WTC11 (cell line): ENCODE measurements at regions not wholly inside any gene's neighbourhood (a gene's known extent, or its start where the extent isn't known, plus 50 kb on each side); places are given as distances from the start of the nearest gene placed in this dataset.

Experiments used
- ATF2 ChIP-seq: sonication (generic); formaldehyde crosslinking; IDR thresholded peaks from 2 replicates; pipeline ENCODE4 v1.8.1; 2022; ENCODE audit warnings: low read depth, missing genetic modification reagents, borderline replicate concordance
- GABPB1 ChIP-seq: sonication (generic); formaldehyde crosslinking; IDR thresholded peaks from 2 replicates; pipeline ENCODE4 v1.8.1; 2023; ENCODE audit warnings: mild to moderate bottlenecking, missing genetic modification reagents
- IRF1 ChIP-seq: sonication (generic); formaldehyde crosslinking; IDR thresholded peaks from 2 replicates; pipeline ENCODE4 v1.8.0; 2023; ENCODE audit warnings: missing genetic modification reagents
- JUN ChIP-seq: sonication (generic); formaldehyde crosslinking; IDR thresholded peaks from 2 replicates; pipeline ENCODE4 v1.8.0; 2023; ENCODE audit warnings: mild to moderate bottlenecking, missing genetic modification reagents
- KAT7 ChIP-seq: sonication (generic); formaldehyde crosslinking; IDR thresholded peaks from 2 replicates; pipeline ENCODE4 v1.8.1; 2023; ENCODE audit warnings: missing genetic modification reagents, mild to moderate bottlenecking, borderline replicate concordance
- MAX ChIP-seq: sonication (generic); formaldehyde crosslinking; IDR thresholded peaks from 2 replicates; pipeline ENCODE4 v1.8.0; 2022; ENCODE audit warnings: mild to moderate bottlenecking, missing genetic modification reagents
- MXD4 ChIP-seq: fragments of 250-450 bp; sonication (Bioruptor Pico); IDR thresholded peaks from 2 replicates; pipeline ENCODE4 v1.8.0; 2021; ENCODE audit warnings: mild to moderate bottlenecking, moderate library complexity, borderline replicate concordance
- NFE2L1 ChIP-seq: sonication (generic); formaldehyde crosslinking; IDR thresholded peaks from 2 replicates; pipeline ENCODE4 v1.8.1; 2023; ENCODE audit warnings: missing genetic modification reagents
- NR3C1 ChIP-seq: sonication (generic); formaldehyde crosslinking; conservative IDR thresholded peaks from 2 replicates; pipeline ENCODE4 v1.8.1; 2023; ENCODE audit warnings: low read depth, mild to moderate bottlenecking, missing genetic modification reagents
- RELA ChIP-seq: sonication (generic); formaldehyde crosslinking; IDR thresholded peaks from 2 replicates; pipeline ENCODE4 v1.8.1; 2022; ENCODE audit warnings: missing genetic modification reagents, mild to moderate bottlenecking, borderline replicate concordance
- SP1 ChIP-seq: sonication (generic); formaldehyde crosslinking; conservative IDR thresholded peaks from 2 replicates; pipeline ENCODE4 v1.8.1; 2022; ENCODE audit warnings: missing genetic modification reagents
- TP53 ChIP-seq: sonication (generic); formaldehyde crosslinking; IDR thresholded peaks from 2 replicates; pipeline ENCODE4 v1.8.1; 2023; ENCODE audit warnings: mild to moderate bottlenecking, missing genetic modification reagents
- USF1 ChIP-seq: sonication (generic); formaldehyde crosslinking; IDR thresholded peaks from 2 replicates; pipeline ENCODE4 v1.8.0; 2022; ENCODE audit warnings: mild to moderate bottlenecking, missing genetic modification reagents
- ZNF232 ChIP-seq: sonication (generic); formaldehyde crosslinking; IDR thresholded peaks from 2 replicates; pipeline ENCODE4 v1.8.0; 2022; ENCODE audit warnings: mild to moderate bottlenecking, missing genetic modification reagents
- ZNF396 ChIP-seq: fragments of 250-450 bp; sonication (Bioruptor Pico); IDR thresholded peaks from 2 replicates; pipeline ENCODE4 v1.8.0; 2021; ENCODE audit warnings: mild to moderate bottlenecking, moderate library complexity, borderline replicate concordance
- ZNF512 ChIP-seq: sonication (generic); formaldehyde crosslinking; IDR thresholded peaks from 2 replicates; pipeline ENCODE4 v1.8.1; 2022; ENCODE audit warnings: missing genetic modification reagents, borderline replicate concordance
- ZNF532 ChIP-seq: fragments of 250-450 bp; sonication (Bioruptor Pico); IDR thresholded peaks from 2 replicates; pipeline ENCODE4 v1.9.0; 2021; ENCODE audit warnings: mild to moderate bottlenecking, borderline replicate concordance
- TF ChIP-seq, protein P1 (sequence below): sonication (generic); formaldehyde crosslinking; IDR thresholded peaks from 2 replicates; pipeline ENCODE4 v1.8.1; 2023; ENCODE audit warnings: mild to moderate bottlenecking, moderate library complexity, missing genetic modification reagents
- TF ChIP-seq, protein P2 (sequence below): fragments of 250-450 bp; sonication (Bioruptor Pico); IDR thresholded peaks from 2 replicates; pipeline ENCODE4 v1.9.0; 2021; ENCODE audit warnings: mild to moderate bottlenecking
- TF ChIP-seq, protein P3 (sequence below): sonication (generic); formaldehyde crosslinking; conservative IDR thresholded peaks from 2 replicates; pipeline ENCODE4 v1.8.1; 2022; ENCODE audit warnings: mild to moderate bottlenecking, missing genetic modification reagents
- TF ChIP-seq, protein P4 (sequence below): fragments of 200-600 bp; IDR thresholded peaks from 2 replicates; pipeline ENCODE4 v1.8.0; 2022; ENCODE audit warnings: antibody characterized with exemption

- no peak for TF ChIP-seq ZNF532 (CRISPR knock-in tag)
- no peak for TF ChIP-seq ZNF232 (CRISPR knock-in tag)
- no peak for TF ChIP-seq NR3C1 (CRISPR knock-in tag)
- TF ChIP-seq TP53: no peak
- peak; percentile 72; the same call in 1 of the 2 replicates for TF ChIP-seq JUN (CRISPR knock-in tag)
- TF ChIP-seq, protein P1, sequence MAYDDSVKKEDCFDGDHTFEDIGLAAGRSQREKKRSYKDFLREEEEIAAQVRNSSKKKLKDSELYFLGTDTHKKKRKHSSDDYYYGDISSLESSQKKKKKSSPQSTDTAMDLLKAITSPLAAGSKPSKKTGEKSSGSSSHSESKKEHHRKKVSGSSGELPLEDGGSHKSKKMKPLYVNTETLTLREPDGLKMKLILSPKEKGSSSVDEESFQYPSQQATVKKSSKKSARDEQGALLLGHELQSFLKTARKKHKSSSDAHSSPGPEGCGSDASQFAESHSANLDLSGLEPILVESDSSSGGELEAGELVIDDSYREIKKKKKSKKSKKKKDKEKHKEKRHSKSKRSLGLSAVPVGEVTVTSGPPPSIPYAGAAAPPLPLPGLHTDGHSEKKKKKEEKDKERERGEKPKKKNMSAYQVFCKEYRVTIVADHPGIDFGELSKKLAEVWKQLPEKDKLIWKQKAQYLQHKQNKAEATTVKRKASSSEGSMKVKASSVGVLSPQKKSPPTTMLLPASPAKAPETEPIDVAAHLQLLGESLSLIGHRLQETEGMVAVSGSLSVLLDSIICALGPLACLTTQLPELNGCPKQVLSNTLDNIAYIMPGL (CRISPR knock-in tag): no peak
- TF ChIP-seq IRF1 (CRISPR knock-in tag): no peak
- TF ChIP-seq MAX (CRISPR knock-in tag): peak; percentile 50; the same call in 1 of the 2 replicates
- no peak for TF ChIP-seq KAT7
- TF ChIP-seq USF1 (CRISPR knock-in tag): peak; percentile 65; the same call in 1 of the 2 replicates
- TF ChIP-seq SP1 (CRISPR knock-in tag): peak; percentile 33; the same call in 1 of the 2 replicates
- 0 out of 2 replicates have a peak, but pooled peaks have one; percentile 47 for TF ChIP-seq ZNF512
- TF ChIP-seq ATF2 (CRISPR knock-in tag): no peak
- no peak for TF ChIP-seq GABPB1 (CRISPR knock-in tag)
- no peak for TF ChIP-seq RELA (CRISPR knock-in tag)
- peak; percentile 85 for TF ChIP-seq NFE2L1 (CRISPR knock-in tag)
- TF ChIP-seq MXD4 (CRISPR knock-in tag): no peak
- TF ChIP-seq, protein P2, sequence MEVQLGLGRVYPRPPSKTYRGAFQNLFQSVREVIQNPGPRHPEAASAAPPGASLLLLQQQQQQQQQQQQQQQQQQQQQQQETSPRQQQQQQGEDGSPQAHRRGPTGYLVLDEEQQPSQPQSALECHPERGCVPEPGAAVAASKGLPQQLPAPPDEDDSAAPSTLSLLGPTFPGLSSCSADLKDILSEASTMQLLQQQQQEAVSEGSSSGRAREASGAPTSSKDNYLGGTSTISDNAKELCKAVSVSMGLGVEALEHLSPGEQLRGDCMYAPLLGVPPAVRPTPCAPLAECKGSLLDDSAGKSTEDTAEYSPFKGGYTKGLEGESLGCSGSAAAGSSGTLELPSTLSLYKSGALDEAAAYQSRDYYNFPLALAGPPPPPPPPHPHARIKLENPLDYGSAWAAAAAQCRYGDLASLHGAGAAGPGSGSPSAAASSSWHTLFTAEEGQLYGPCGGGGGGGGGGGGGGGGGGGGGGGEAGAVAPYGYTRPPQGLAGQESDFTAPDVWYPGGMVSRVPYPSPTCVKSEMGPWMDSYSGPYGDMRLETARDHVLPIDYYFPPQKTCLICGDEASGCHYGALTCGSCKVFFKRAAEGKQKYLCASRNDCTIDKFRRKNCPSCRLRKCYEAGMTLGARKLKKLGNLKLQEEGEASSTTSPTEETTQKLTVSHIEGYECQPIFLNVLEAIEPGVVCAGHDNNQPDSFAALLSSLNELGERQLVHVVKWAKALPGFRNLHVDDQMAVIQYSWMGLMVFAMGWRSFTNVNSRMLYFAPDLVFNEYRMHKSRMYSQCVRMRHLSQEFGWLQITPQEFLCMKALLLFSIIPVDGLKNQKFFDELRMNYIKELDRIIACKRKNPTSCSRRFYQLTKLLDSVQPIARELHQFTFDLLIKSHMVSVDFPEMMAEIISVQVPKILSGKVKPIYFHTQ (CRISPR knock-in tag): no peak
- TF ChIP-seq, protein P3, sequence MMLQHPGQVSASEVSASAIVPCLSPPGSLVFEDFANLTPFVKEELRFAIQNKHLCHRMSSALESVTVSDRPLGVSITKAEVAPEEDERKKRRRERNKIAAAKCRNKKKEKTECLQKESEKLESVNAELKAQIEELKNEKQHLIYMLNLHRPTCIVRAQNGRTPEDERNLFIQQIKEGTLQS (CRISPR knock-in tag): no peak
- TF ChIP-seq, protein P4, sequence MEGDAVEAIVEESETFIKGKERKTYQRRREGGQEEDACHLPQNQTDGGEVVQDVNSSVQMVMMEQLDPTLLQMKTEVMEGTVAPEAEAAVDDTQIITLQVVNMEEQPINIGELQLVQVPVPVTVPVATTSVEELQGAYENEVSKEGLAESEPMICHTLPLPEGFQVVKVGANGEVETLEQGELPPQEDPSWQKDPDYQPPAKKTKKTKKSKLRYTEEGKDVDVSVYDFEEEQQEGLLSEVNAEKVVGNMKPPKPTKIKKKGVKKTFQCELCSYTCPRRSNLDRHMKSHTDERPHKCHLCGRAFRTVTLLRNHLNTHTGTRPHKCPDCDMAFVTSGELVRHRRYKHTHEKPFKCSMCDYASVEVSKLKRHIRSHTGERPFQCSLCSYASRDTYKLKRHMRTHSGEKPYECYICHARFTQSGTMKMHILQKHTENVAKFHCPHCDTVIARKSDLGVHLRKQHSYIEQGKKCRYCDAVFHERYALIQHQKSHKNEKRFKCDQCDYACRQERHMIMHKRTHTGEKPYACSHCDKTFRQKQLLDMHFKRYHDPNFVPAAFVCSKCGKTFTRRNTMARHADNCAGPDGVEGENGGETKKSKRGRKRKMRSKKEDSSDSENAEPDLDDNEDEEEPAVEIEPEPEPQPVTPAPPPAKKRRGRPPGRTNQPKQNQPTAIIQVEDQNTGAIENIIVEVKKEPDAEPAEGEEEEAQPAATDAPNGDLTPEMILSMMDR: no peak
- no peak for TF ChIP-seq ZNF396 (CRISPR knock-in tag)
These were observed 265.4 kb downstream of the MIAT start (continued) for GRCh38 chr22:26922806-26923205.
